NCI-H345 (cell line): ENCODE measurements at regions not wholly inside any gene's neighbourhood (a gene's known extent, or its start where the extent isn't known, plus 50 kb on each side); places are given as distances from the start of the nearest gene placed in this dataset.

Experiments used
- DNase-seq: peaks from one replicate; lab custom pipeline; 2025; lab: John Stamatoyannopoulos, UW

GRCh38 chr1:34330061-34330460 is 153.4 kb downstream of the C1orf94 start:
- DNase-seq = peak; percentile 65

- DNase-seq = no peak
Observed at GRCh38 chr1:34331020-34331926, 154.6 kb downstream of the C1orf94 start.

DNA sequence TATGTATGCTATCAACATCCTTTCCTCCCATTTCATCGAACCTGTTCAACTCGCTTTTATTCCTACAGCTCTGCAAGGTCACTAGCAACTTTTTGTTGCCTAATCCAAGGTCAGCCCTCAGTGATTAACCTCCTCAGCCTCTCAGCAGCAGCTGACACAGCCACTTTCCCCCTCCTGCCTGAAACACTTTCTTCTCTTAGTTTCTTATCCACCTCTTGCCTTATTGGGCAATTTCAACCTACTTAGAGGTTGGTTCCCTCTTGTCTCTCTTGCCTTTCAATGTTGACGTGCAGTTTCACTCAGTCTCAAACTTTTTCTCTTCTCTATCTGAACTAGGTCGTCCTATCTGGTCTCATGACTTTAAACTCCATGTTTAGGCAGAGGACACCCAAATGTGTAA is 156.3 kb downstream of the C1orf94 start:
- no peak for DNase-seq

- DNase-seq = no peak
Observed at GRCh38 chr1:34338871-34339270, 162.2 kb downstream of the C1orf94 start.

DNA sequence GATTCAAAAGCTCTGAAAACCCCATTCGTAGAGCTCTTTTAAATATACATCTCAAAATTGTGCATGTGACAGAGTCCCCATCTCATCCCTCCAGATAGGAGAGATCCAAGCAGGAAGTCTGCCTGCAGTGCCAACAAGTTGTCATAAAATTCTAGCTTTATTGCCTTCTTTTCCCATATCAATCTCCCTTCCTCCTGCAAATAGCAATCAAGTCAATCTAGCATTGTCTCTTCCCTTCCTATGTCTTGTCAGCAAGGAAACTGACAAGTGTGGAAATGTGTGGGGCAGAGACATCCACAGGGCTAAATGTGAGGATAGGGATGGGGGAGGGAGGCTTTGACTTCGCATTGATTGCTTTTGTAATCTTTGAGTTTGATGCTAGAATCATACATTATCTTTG is 165.2 kb downstream of the C1orf94 start:
- DNase-seq = no peak

- DNase-seq = no peak
Observed at GRCh38 chr1:34342334-34342733, 165.6 kb downstream of the C1orf94 start.

GRCh38 chr1:34346128-34346527 is 169.4 kb downstream of the C1orf94 start:
- DNase-seq = no peak

DNA sequence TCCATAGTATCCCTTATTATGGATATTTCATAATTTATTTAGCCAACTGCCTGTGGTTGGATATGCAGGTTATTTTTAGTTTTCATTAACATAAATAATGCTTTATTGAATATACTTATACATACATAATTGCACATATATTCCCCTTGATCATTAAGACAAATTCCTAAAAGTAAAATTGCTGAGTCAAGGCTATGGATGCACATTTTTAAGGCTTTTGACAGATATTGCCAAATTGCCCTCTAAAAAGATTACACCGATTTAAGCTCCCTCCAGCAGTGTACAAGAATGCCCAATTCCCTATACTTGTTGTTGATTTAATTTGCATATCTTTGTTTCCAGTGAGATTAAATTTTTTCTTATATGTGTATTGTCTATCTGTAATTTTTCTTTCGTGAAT is 176.7 kb downstream of the C1orf94 start:
- no peak for DNase-seq

DNA sequence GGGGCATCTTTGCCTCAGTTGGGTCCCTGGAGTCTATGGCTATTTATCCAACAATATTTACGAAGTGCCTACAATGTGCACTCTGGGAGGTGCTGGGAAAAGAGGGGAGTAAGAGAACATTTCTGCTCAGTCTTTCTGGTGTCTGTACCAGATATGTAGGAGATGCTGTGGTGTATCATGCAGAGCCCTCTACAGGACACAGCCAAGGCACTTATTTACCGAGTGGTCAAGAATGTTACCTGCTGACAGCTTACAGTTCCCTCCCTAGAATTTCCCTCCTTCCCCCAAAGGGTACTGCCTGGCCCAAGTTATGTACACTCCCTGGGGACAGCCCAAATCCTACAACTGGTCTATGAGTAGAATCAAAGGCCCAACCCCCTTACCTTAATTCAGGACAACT is 177.7 kb downstream of the C1orf94 start:
- no peak for DNase-seq

DNA sequence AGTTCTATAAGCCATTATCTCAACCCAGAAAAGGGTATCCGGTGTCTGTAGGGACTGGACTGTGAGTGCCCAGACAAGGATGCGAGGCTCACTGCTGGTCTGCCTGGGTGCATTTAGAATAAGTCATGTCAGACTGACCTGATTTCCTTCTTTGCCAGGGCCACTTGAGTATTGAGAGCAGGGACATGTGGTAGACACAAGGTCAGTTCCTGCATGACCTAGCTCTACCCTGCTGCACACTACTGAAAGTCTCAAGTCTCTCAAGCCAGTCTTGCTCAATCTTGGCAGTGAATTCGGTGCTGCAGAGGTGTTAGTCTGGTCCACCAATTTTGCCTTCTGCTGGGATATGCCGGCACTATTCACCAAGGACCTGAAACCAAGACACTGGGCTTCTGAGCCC is 180.1 kb downstream of the C1orf94 start:
- DNase-seq = no peak

DNA sequence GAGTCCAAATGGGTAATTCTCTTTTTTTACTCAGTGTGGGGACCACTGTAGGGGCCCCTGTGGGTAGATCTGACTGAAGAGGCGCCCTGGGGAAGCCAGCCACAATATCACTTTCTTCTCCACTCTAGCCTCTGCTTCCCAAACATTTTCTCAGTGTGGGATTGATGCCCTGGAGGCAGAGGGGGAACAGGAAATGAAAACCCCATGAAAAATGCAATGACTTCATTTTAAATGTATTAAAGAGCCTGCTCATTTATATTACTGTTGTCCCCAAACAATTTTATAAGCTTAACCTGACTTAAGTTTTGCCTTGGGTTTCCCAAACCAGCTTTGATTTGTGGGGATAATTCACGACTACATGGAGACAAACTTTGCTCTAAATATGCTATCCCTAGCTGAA is 181.9 kb downstream of the C1orf94 start:
- no peak for DNase-seq

GRCh38 chr1:34359411-34359810 is 182.7 kb downstream of the C1orf94 start:
- DNase-seq = no peak

DNA sequence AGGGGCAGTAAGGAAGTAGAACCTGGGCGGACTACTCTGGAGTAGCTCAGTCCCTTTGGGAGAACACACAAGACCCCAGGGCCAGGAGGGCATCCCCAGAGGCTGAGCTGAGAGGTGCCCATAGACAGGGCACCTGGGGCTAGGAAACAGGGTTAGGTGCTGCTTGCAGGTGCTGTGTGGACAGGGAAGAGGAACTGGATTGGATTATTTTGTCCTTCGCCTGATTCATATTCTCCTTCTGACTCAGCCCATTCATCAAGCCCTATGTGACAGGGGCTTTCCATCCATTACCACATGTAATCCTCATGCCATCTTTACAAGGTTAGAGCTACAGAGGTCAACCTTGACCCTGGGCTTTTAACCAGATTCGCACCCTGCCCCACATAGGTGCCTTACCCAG is 183.9 kb downstream of the C1orf94 start:
- DNase-seq = no peak

DNA sequence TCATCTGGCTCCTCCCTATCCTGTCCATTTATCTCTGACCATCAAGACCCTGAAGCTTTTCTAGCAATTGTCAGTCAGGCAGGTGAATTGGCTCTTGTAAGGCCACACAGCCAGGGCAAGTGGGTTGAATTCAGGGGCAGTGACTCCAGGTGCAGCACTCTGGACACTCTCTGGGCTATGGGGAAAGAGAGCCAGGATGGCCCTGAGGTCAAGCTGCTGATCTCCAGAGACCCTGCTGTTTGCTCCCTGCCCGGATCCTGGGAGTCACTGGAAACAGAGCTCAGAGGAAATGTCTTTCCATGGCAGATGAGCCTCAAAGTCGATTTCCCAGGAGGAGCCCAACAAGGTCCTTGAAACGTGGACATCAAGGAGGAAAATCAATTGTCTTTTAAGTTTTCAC is 184.4 kb downstream of the C1orf94 start:
- no peak for DNase-seq

DNA sequence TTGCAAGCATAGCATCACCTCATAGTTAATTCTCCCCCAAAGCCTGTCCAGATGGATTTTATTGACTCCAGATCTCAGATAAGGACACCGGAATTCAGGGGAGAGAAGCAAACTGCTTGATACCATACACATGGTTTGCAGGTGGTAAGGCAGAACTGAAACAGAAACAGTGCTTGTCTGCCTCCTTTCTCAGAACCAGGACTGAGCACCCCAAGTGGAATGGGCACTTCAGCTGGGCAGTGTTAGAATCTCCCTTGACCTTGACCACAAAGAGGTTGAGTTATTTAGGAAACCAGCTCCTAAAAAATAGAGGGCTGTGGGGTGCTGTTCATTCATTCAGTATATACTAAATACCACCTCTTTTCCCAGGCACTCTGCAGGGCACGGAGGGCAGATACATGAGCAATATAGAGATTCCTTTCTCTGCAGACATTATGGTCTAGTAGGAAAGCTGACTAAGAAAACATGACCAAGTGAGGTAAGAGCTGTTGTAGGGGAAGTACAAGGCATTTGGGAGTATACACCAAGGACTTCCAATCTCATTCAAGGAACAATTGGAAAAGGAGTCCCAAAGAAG is 185.2 kb downstream of the C1orf94 start:
- DNase-seq = no peak

DNA sequence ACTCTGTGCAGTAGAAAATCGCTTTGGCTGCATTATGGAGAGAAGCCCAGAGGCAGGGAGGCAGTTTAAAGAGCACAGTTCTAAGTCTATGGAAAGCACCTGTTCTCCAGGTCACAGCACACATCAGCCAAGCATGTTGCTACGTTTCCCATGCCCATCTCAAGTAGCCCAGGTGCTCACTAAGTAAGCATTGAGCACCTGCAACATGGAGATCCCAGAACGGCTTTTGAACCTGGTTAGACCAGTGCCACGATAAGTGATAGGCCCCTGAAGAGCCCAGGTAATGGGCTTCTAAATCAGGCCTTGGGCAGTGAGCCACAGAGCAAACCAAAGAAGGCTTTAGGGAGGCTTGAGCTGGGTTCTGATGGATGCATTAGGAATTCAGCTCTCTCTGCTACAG is 186.2 kb downstream of the C1orf94 start:
- peak; percentile 85 for DNase-seq

DNA sequence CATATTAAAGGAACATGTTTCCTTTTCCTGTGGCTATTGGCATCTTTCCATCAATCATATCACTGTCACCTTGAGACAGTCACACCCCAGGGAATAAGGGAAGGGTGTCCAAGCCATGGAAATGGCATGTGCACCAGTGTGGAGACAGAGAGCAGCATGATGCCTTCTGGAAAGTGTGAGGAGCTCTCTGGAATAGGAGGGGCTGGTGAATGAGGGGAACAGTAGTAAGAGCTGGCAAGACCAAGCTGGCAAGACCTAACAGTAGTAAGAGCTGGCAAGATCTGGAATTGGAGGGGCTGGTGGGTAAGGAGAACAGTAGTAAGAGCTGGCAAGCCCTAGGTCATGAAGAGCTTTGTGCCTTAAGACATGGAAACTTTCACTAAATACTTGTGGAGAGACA is 186.7 kb downstream of the C1orf94 start:
- DNase-seq = no peak

DNA sequence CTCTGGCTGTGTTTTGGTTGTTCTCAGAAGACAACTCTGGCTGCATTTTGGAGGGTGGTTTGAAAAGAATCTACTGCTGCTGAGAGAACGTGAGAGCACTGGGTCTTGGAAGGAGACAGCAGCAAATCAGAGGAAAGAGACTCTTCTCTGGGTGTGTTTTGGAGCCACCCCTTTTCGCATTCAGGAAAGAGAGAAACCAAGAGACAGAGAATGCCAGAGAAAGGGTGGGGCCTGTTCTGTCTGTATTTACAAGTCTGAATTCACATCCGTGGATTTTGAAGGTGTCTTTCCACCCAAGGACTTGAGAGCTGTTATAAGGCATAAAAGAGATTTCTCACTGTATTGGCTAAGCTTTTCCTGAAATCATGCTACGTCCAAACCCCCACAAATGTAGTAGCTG is 187.2 kb downstream of the C1orf94 start:
- no peak for DNase-seq

- DNase-seq = no peak
Observed at GRCh38 chr1:34364376-34364775, 187.7 kb downstream of the C1orf94 start.

DNA sequence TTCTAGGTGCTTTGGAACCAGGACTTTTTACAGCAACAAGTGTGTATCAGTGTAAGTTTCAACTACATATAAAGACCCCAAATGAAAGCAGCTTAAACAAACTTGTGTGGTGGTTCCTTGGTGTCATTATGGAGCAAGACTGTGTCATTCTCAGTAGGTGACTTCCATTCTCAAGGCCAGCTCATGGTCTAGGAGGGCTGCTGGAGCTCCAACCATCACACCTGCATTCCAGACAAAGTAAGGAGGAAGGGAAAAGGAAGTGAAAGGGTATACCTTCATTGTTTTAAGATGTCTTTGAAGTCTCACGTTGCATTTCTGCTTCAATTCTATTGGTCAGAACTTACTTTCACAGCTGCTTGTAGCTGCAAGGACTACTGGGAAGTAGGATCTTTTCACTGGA is 188.6 kb downstream of the C1orf94 start:
- no peak for DNase-seq

DNA sequence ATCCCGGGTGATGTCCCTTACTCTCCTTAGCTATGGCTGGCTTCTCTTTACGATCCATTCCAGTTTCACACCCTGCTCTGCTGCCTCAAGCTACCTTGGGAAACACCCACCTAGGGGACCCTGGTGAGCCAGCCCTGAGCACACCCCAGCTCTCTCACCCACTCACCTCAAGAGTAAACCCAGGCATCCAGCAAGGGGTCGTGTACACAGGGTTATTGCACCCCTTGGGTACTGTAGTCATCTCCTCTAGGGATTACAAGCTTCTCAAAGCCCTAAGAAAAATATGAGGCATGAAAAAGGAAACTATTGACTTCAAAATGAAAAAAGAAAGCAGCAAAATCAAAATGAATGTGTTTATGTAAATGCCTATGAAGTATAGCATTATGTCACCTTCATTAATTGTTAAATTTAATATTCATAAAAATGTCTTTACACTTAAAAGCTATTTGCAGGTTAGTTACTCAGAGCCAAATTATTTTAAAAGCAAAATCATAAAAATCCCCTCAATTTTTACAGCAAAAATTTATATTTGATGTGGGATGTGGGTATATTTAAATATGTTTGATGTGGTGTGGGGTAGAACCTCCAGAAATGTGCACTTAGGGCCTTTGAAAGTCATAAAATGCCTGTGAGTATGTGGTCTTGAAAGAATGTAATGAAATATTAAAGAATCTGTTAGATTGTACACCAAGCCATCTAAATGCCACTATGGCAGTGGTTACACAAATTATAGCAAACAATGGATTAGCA is 190.3 kb downstream of the C1orf94 start:
- no peak for DNase-seq

- no peak for DNase-seq
Observed at GRCh38 chr1:34367954-34368353, 191.2 kb downstream of the C1orf94 start.
